GM11168 (cell line): ENCODE measurements at regions not wholly inside any gene's neighbourhood (a gene's known extent, or its start where the extent isn't known, plus 50 kb on each side); places are given as distances from the start of the nearest gene placed in this dataset.
"Not testable (repeated sequence)": the region's sequence is repeated elsewhere in the genome, so short reads cannot be mapped to it uniquely, and the experiment has no call there.

Experiments used
- in situ Hi-C: fragments of 300-500 bp; cut with MboI; formaldehyde crosslinking; loops from one replicate; pipeline ENCODE4 v1.12.0; 2022; ENCODE audit warnings: low sequenced_read_pairs; ENCODE audit not compliant: unreplicated experiment

- in situ Hi-C loops, result no loop called here
These were observed 129.1 kb downstream of the TNFRSF21 start for GRCh38 chr6:47180633-47181032.

GRCh38 chr6:47179286-47179685 is 130.4 kb downstream of the TNFRSF21 start:
- in situ Hi-C loops, result no loop called here

- in situ Hi-C loops, result no loop called here
These were observed 133.5 kb upstream of the ADGRF1 start for GRCh38 chr6:47175656-47176055.

GRCh38 chr6:47174502-47175023 is 132.4 kb upstream of the ADGRF1 start:
- in situ Hi-C loops, result no loop called here

GRCh38 chr6:47174063-47174462 is 131.9 kb upstream of the ADGRF1 start:
- in situ Hi-C loops, result not testable (repeated sequence)

- in situ Hi-C loops, result not testable (repeated sequence)
These were observed 131.0 kb upstream of the ADGRF1 start for GRCh38 chr6:47173145-47173544.

- in situ Hi-C loops, result no loop called here
These were observed 128.4 kb upstream of the ADGRF1 start for GRCh38 chr6:47170617-47170947.

GRCh38 chr6:47169785-47170616 is 127.9 kb upstream of the ADGRF1 start:
- in situ Hi-C loops, result no loop called here

GRCh38 chr6:47168180-47168579 is 126.0 kb upstream of the ADGRF1 start:
- in situ Hi-C loops, result no loop called here

- in situ Hi-C loops, result no loop called here
These were observed 123.8 kb upstream of the ADGRF1 start for GRCh38 chr6:47165918-47166317.

- in situ Hi-C loops, result no loop called here
These were observed 122.7 kb upstream of the ADGRF1 start for GRCh38 chr6:47164877-47165276.

GRCh38 chr6:47163536-47163935 is 121.4 kb upstream of the ADGRF1 start:
- in situ Hi-C loops, result no loop called here

GRCh38 chr6:47162793-47163192 is 120.7 kb upstream of the ADGRF1 start:
- in situ Hi-C loops, result no loop called here

GRCh38 chr6:47162231-47162630 is 120.1 kb upstream of the ADGRF1 start:
- in situ Hi-C loops, result no loop called here

GRCh38 chr6:47161176-47161687 is 119.1 kb upstream of the ADGRF1 start:
- in situ Hi-C loops, result no loop called here

GRCh38 chr6:47160702-47161101 is 118.6 kb upstream of the ADGRF1 start:
- in situ Hi-C loops, result no loop called here

GRCh38 chr6:47159763-47160162 is 117.6 kb upstream of the ADGRF1 start:
- in situ Hi-C loops, result no loop called here

- in situ Hi-C loops, result no loop called here
These were observed 115.6 kb upstream of the ADGRF1 start for GRCh38 chr6:47157653-47158219.

- in situ Hi-C loops, result no loop called here
These were observed 114.9 kb upstream of the ADGRF1 start for GRCh38 chr6:47157063-47157462.

GRCh38 chr6:47156196-47156595 is 114.1 kb upstream of the ADGRF1 start:
- in situ Hi-C loops, result no loop called here

GRCh38 chr6:47153404-47153755 is 111.2 kb upstream of the ADGRF1 start:
- in situ Hi-C loops, result no loop called here
